ENCODE measurements at regions not wholly inside any gene's neighbourhood (a gene's known extent, or its start where the extent isn't known, plus 50 kb on each side); places are given as distances from the start of the nearest gene placed in this dataset.

DNA sequence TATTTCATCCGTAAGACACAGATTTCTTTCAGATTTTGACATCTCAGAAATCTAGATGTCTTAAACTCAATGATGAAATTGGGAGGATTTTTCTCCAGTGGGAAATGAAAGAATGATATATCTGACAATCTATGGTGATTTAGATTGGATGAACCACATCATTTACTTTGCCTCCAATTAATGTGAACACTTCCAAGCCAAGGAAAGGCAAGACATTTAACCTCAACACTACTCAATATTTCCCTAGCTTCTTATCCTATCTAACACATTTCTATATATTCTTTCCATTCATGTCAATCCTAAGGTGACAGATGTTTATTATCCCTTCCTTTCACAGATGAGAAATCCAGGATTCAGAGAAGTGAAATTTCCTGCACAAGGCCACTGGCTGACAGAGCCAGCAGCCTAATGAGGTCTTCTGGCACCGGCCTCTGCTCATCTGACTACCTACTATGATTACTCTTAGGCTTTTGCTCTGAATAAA lies 327.6 kb downstream of the IRS1 start:
- no peaks in the 10 kb centered on the region for H3K4me1 ChIP-seq
- TF ChIP-seq POLR2A (IDR thresholded peaks at IDR 0.05): no peak
- TF ChIP-seq, protein P1, sequence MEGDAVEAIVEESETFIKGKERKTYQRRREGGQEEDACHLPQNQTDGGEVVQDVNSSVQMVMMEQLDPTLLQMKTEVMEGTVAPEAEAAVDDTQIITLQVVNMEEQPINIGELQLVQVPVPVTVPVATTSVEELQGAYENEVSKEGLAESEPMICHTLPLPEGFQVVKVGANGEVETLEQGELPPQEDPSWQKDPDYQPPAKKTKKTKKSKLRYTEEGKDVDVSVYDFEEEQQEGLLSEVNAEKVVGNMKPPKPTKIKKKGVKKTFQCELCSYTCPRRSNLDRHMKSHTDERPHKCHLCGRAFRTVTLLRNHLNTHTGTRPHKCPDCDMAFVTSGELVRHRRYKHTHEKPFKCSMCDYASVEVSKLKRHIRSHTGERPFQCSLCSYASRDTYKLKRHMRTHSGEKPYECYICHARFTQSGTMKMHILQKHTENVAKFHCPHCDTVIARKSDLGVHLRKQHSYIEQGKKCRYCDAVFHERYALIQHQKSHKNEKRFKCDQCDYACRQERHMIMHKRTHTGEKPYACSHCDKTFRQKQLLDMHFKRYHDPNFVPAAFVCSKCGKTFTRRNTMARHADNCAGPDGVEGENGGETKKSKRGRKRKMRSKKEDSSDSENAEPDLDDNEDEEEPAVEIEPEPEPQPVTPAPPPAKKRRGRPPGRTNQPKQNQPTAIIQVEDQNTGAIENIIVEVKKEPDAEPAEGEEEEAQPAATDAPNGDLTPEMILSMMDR (IDR thresholded peaks at IDR 0.05): no peak
- no peak for DNase-seq
- H3K4me3 ChIP-seq: no peak overlapping the region
- intact Hi-C loops (cut with DNase I; ENCODE audit: low total_unique reads): no loop called here
- H3K9me3 ChIP-seq: no peaks in the 10 kb centered on the region
- H3K27me3 ChIP-seq: no peaks in the 10 kb centered on the region
- WGBS, 2 donors: 48 to 72% methylated on average over 2 of the region's 2 CpGs
- H3K36me3 ChIP-seq (ENCODE audit: low read depth, missing control alignments): no peaks in the 10 kb centered on the region
- no peak overlapping the region for H3K27ac ChIP-seq

DNA sequence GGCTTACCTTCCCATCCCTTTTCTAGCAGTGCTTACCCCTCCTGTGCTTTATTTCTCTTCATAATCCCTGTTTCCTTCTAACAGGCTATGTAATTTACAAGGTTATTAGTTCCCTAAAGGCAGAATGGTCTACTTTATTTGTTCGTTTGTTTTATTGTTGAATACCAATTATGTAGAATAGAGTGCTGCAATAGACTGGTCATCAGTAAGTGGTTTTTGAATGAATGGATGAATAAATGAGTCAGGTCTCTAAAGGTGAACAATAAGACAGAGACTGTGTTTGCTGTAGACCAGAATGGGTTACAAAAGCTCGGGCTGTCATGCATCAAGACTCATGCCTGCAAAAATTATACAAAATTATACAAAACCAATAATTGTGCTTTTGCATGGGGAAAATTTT lies 332.0 kb downstream of the IRS1 start:
- Histone ChIP-seq H3K36me3 (ENCODE audit: low read depth, missing control alignments) (no peaks in the 10 kb centered on the region), H3K27me3 (no peaks in the 10 kb centered on the region), H3K9me3 (no peaks in the 10 kb centered on the region), H3K27ac (no peak overlapping the region), H3K4me1 (no peaks in the 10 kb centered on the region), H3K4me3 (no peak overlapping the region)
- no peak for DNase-seq
- no peak for TF ChIP-seq POLR2A (IDR thresholded peaks at IDR 0.05)
- TF ChIP-seq, protein P1 (IDR thresholded peaks at IDR 0.05): no peak
- 88 to 91% methylated on average over 2 of the region's 2 CpGs for WGBS, 2 donors
- intact Hi-C loops (cut with DNase I; ENCODE audit: low total_unique reads): no loop called here

GRCh38 chr2:226467221-226467620 lies 332.4 kb downstream of the IRS1 start:
- H3K4me1 ChIP-seq: no peaks in the 10 kb centered on the region
- no peak overlapping the region for H3K4me3 ChIP-seq
- DNase-seq: no peak
- intact Hi-C loops (cut with DNase I; ENCODE audit: low total_unique reads): no loop called here
- H3K36me3 ChIP-seq (ENCODE audit: low read depth, missing control alignments): no peaks in the 10 kb centered on the region
- H3K9me3 ChIP-seq: no peaks in the 10 kb centered on the region
- 71 to 78% methylated on average over 5 to 6 of the region's 6 CpGs for WGBS, 2 donors
- TF ChIP-seq, protein P1 (IDR thresholded peaks at IDR 0.05): no peak
- no peak for TF ChIP-seq POLR2A (IDR thresholded peaks at IDR 0.05)
- no peaks in the 10 kb centered on the region for H3K27me3 ChIP-seq
- no peak overlapping the region for H3K27ac ChIP-seq

DNA sequence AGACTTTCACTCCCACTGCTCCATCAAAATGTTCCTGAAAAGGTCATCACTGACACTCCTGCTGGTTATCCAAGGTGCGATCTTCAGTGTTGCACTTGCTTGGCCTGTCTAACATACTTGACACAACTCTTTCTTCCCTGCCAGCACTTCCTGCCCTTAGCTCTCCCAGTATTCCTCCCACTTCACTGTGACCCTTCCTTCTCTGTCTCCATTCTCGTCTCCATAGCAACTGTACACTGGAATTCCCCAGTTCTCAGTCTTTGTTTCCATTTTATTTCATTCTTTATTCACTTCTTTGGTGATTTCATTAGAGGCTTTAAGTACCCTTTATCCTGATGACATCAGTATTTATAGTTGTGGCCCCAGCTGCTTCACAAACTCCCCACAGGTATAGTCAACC lies 333.0 kb downstream of the IRS1 start:
- intact Hi-C loops (cut with DNase I; ENCODE audit: low total_unique reads): no loop called here
- TF ChIP-seq, protein P1 (IDR thresholded peaks at IDR 0.05): no peak
- no peak for TF ChIP-seq POLR2A (IDR thresholded peaks at IDR 0.05)
- 65 to 72% methylated on average over 2 of the region's 2 CpGs for WGBS, 2 donors
- H3K9me3 ChIP-seq: no peaks in the 10 kb centered on the region
- H3K4me3 ChIP-seq: no peak overlapping the region
- no peaks in the 10 kb centered on the region for H3K4me1 ChIP-seq
- no peak overlapping the region for H3K27ac ChIP-seq
- no peaks in the 10 kb centered on the region for H3K27me3 ChIP-seq
- DNase-seq: no peak
- H3K36me3 ChIP-seq (ENCODE audit: low read depth, missing control alignments): no peaks in the 10 kb centered on the region

- Histone ChIP-seq H3K4me1 (no peaks in the 10 kb centered on the region), H3K4me3 (no peak overlapping the region), H3K9me3 (no peaks in the 10 kb centered on the region), H3K27me3 (no peaks in the 10 kb centered on the region), H3K27ac (no peak overlapping the region), H3K36me3 (ENCODE audit: low read depth, missing control alignments) (no peaks in the 10 kb centered on the region)
- WGBS, 2 donors: 77 to 92% methylated on average over 1 of the region's 1 CpG
- DNase-seq: no peak
- TF ChIP-seq, protein P1 (IDR thresholded peaks at IDR 0.05): no peak
- TF ChIP-seq POLR2A (IDR thresholded peaks at IDR 0.05): no peak
- intact Hi-C loops (cut with DNase I; ENCODE audit: low total_unique reads): no loop called here
These were observed 333.5 kb downstream of the IRS1 start for GRCh38 chr2:226466124-226466523.

All from testis (tissue), 2 donors.